OCI-LY3 (cell line): ENCODE measurements at regions not wholly inside any gene's neighbourhood (a gene's known extent, or its start where the extent isn't known, plus 50 kb on each side); places are given as distances from the start of the nearest gene placed in this dataset.

Experiments
- H2AFZ ChIP-seq: fragments of 200-600, 300-600 bp; shearing (Covaris generic); 2 replicates; pipeline ENCODE4 v1.6.0; 2014; ENCODE audit warnings: antibody characterized with exemption, low read depth, low read length
- H3K27ac ChIP-seq: fragments of 200-600, 300-600 bp; sonication (generic); 2 replicates; pipeline ENCODE4 v1.5.1; 2014; ENCODE audit warnings: mild to moderate bottlenecking, low read length, moderate library complexity, mixed read lengths
- H3K27me3 ChIP-seq: fragments of 200-600, 300-600 bp; sonication (generic); 2 replicates; pipeline ENCODE4 v1.6.1; 2014; ENCODE audit warnings: low read depth, low read length, mixed read lengths
- H3K36me3 ChIP-seq: fragments of 200-600, 300-600 bp; sonication (generic); replicated peaks from 2 replicates; pipeline ENCODE3; 2014; ENCODE audit warnings: low read depth, low read length, mixed read lengths
- H3K4me1 ChIP-seq: fragments of 300-600, 200-600 bp; sonication (generic); 2 replicates; pipeline ENCODE4 v1.6.1; 2014; ENCODE audit warnings: low read length, mixed read lengths
- H3K4me2 ChIP-seq: fragments of 200-600, 300-600 bp; sonication (generic); 2 replicates; pipeline ENCODE4 v1.6.1; 2014; ENCODE audit warnings: low read length, mixed read lengths
- H3K4me3 ChIP-seq: fragments of 300-600, 200-600 bp; sonication (generic); 2 replicates; pipeline ENCODE4 v1.5.1; 2014; ENCODE audit warnings: antibody characterized with exemption, mild to moderate bottlenecking, low read length, moderate library complexity
- H3K79me2 ChIP-seq: fragments of 300-600, 200-600 bp; shearing (Covaris generic); 2 replicates; pipeline ENCODE4 v1.6.1; 2014; ENCODE audit warnings: mild to moderate bottlenecking, low read length, mixed read lengths
- H3K9ac ChIP-seq: fragments of 300-600, 200-600 bp; shearing (Covaris generic); 2 replicates; pipeline ENCODE4 v1.6.0; 2014; ENCODE audit warnings: mild to moderate bottlenecking, low read length, moderate library complexity
- H3K9me3 ChIP-seq: fragments of 200-600, 300-600 bp; shearing (Covaris generic); 2 replicates; pipeline ENCODE4 v1.6.1; 2014; ENCODE audit warnings: low read length, mixed read lengths; ENCODE audit not compliant: insufficient read depth
- H4K20me1 ChIP-seq: fragments of 200-600, 300-600 bp; sonication (generic); 2 replicates; pipeline ENCODE4 v1.6.1; 2016; ENCODE audit warnings: low read length, mixed read lengths; ENCODE audit not compliant: insufficient read depth
- EZH2phosphoT487 ChIP-seq: fragments of 200-600 bp; shearing (Covaris generic); IDR thresholded peaks from 2 replicates; pipeline ENCODE4 v1.6.1; 2018; ENCODE audit warnings: antibody characterized with exemption, mixed run types, low read depth
- TF ChIP-seq, protein P1 (sequence below): fragments of 200-600, 300-600 bp; sonication (generic); IDR thresholded peaks from 2 replicates; pipeline ENCODE4 v1.5.1; 2014; ENCODE audit warnings: antibody characterized with exemption, low read length, low read depth

DNA sequence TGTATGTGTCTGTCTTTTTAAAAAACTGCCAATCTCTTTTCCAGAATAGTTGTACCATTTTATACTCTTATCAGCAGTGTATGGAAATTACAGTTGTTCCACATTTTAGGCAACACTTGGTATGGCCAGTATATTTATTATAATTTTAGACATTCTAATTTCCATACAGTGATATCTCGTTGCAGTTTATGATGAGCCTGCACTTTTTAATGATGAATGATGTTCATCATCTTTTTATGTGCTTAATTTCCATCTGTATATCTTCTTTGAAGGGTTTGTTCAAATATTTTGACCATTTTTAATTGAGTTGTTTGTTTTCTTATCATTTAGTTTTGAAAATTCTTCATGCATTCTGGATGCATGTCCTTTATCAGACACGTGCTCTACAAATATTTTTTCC lies 57.0 kb upstream of the UBE2E2 start:
- no peak overlapping the region for H3K4me2 ChIP-seq
- H3K9me3 ChIP-seq = no peaks in the 10 kb centered on the region
- no peaks in the 10 kb centered on the region for H4K20me1 ChIP-seq
- H3K27ac ChIP-seq = no peak overlapping the region
- no peaks in the 10 kb centered on the region for H3K4me1 ChIP-seq
- TF ChIP-seq, protein P1, sequence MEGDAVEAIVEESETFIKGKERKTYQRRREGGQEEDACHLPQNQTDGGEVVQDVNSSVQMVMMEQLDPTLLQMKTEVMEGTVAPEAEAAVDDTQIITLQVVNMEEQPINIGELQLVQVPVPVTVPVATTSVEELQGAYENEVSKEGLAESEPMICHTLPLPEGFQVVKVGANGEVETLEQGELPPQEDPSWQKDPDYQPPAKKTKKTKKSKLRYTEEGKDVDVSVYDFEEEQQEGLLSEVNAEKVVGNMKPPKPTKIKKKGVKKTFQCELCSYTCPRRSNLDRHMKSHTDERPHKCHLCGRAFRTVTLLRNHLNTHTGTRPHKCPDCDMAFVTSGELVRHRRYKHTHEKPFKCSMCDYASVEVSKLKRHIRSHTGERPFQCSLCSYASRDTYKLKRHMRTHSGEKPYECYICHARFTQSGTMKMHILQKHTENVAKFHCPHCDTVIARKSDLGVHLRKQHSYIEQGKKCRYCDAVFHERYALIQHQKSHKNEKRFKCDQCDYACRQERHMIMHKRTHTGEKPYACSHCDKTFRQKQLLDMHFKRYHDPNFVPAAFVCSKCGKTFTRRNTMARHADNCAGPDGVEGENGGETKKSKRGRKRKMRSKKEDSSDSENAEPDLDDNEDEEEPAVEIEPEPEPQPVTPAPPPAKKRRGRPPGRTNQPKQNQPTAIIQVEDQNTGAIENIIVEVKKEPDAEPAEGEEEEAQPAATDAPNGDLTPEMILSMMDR = no peak
- no peak for TF ChIP-seq EZH2phosphoT487
- no peaks in the 10 kb centered on the region for H3K36me3 ChIP-seq
- no peak overlapping the region for H2AFZ ChIP-seq
- no peak overlapping the region for H3K4me3 ChIP-seq
- H3K27me3 ChIP-seq = peaks cover 26% of the 10 kb centered on the region
- H3K9ac ChIP-seq = no peak overlapping the region
- H3K79me2 ChIP-seq = no peaks in the 10 kb centered on the region

- H3K27ac ChIP-seq = no peak overlapping the region
- no peaks in the 10 kb centered on the region for H3K4me1 ChIP-seq
- no peak overlapping the region for H3K4me2 ChIP-seq
- no peak overlapping the region for H2AFZ ChIP-seq
- no peaks in the 10 kb centered on the region for H3K79me2 ChIP-seq
- H3K36me3 ChIP-seq = no peaks in the 10 kb centered on the region
- H3K4me3 ChIP-seq = no peak overlapping the region
- H3K27me3 ChIP-seq = peaks cover 19% of the 10 kb centered on the region
- no peak overlapping the region for H3K9ac ChIP-seq
- TF ChIP-seq, protein P1 = no peak
- no peak for TF ChIP-seq EZH2phosphoT487
- no peaks in the 10 kb centered on the region for H4K20me1 ChIP-seq
- no peaks in the 10 kb centered on the region for H3K9me3 ChIP-seq
Observed at GRCh38 chr3:23152989-23153388, 50.1 kb upstream of the UBE2E2 start.
